ENCODE measurements at regions not wholly inside any gene's neighbourhood (a gene's known extent, or its start where the extent isn't known, plus 50 kb on each side); places are given as distances from the start of the nearest gene placed in this dataset.
A peak's percentile ranks its signal among the peaks of the same experiment; 100 is the strongest.

DNA sequence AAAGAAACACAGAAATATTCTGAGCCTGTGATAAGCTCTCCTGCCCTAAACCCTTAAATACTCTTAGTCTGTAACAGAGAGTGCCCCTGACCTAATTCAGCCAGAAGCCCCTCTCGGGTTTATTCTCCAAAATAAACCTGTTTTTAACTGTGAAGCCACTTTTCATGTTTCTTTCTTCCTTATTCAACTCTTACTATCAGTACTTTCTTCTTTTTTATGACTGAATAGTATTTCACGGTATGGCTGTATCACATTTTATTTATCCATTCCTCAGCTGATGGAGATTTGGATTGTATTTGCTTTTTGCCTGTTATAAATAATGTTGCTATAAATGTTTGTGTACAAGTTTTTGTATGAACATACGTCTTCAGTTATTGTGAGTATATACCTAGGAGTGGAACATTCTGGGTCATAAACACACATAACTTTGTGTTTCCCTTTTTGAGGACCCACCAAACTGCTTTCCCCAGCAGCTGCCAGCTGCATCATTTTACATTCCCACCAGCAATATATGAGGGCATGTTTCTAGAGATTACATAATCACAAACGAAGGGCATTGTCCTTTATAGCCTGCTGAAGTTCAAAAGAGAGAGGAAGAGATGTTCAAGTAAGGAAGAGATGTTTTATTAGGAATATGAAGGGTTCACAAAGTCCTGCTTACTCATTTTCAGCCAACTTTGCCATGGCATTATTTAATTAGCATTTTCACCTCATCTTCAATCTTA is 199.4 kb upstream of the NUDT4 start:
- Mint-ChIP-seq H3K27ac (no peak overlapping the region), H3K4me3 (no peak overlapping the region), H3K9me3 (no peaks in the 10 kb centered on the region), H3K36me3 (ENCODE audit: low read depth) (no peaks in the 10 kb centered on the region), H3K27me3 (ENCODE audit: insufficient read depth) (no peaks in the 10 kb centered on the region; the same call in 1 of the 2 replicates), H3K4me1 (ENCODE audit: low read depth) (peaks cover 48% of the 10 kb centered on the region)
- TF ChIP-seq, protein P1, sequence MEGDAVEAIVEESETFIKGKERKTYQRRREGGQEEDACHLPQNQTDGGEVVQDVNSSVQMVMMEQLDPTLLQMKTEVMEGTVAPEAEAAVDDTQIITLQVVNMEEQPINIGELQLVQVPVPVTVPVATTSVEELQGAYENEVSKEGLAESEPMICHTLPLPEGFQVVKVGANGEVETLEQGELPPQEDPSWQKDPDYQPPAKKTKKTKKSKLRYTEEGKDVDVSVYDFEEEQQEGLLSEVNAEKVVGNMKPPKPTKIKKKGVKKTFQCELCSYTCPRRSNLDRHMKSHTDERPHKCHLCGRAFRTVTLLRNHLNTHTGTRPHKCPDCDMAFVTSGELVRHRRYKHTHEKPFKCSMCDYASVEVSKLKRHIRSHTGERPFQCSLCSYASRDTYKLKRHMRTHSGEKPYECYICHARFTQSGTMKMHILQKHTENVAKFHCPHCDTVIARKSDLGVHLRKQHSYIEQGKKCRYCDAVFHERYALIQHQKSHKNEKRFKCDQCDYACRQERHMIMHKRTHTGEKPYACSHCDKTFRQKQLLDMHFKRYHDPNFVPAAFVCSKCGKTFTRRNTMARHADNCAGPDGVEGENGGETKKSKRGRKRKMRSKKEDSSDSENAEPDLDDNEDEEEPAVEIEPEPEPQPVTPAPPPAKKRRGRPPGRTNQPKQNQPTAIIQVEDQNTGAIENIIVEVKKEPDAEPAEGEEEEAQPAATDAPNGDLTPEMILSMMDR (IDR thresholded peaks at IDR 0.05) = no peak
- no peak for DNase-seq

DNA sequence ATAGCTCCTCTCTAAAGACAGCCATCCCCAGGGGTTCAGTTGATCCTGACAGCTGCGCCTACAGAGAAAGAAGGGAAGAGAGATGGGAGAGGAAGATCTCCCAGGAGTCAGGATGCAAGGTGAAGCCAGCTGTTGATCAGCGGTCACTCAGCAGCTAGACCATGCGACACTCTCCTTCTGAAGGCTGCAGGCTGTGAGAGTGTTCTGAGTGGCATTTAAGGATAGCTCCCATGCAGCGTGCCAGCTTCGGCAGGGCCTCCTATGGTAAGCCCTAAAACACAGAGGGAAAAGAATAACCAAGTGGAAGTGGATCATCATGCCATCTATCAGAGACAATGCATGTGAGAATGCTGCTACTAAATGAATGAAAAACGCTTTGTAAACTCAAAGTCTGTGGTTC is 197.9 kb upstream of the NUDT4 start:
- DNase-seq = no peak
- H3K27ac Mint-ChIP-seq = no peak overlapping the region
- H3K36me3 Mint-ChIP-seq (ENCODE audit: low read depth) = no peaks in the 10 kb centered on the region
- H3K9me3 Mint-ChIP-seq = no peaks in the 10 kb centered on the region
- H3K4me3 Mint-ChIP-seq = no peak overlapping the region
- H3K4me1 Mint-ChIP-seq (ENCODE audit: low read depth) = peaks cover 60% of the 10 kb centered on the region
- TF ChIP-seq, protein P1 (IDR thresholded peaks at IDR 0.05) = no peak
- no peaks in the 10 kb centered on the region; the same call in 1 of the 2 replicates for H3K27me3 Mint-ChIP-seq (ENCODE audit: insufficient read depth)

DNA sequence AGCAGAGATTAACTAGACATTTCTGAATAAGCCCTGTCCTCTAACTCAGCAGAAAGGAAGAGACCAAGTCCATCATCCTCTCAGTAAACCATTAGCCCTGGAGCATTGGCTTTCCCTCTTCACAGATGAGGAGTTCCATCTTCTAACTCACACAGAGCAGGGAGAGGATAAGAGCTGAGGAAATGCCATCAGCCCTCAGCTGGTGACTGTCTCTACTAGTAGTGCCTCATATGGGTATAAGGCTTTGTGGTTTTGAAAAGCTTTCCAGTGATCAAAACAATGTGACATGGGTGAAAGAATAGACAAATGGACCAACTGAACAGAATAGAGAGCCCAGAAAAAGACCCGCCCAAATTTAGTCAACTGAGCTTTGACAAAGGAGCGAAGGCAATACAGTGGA is 197.2 kb upstream of the NUDT4 start:
- no peak overlapping the region for H3K27ac Mint-ChIP-seq
- TF ChIP-seq, protein P1 (IDR thresholded peaks at IDR 0.05) = no peak
- H3K9me3 Mint-ChIP-seq = no peaks in the 10 kb centered on the region
- H3K27me3 Mint-ChIP-seq (ENCODE audit: insufficient read depth) = no peaks in the 10 kb centered on the region; the same call in 1 of the 2 replicates
- DNase-seq = no peak
- peaks cover 65% of the 10 kb centered on the region for H3K4me1 Mint-ChIP-seq (ENCODE audit: low read depth)
- H3K4me3 Mint-ChIP-seq = no peak overlapping the region
- H3K36me3 Mint-ChIP-seq (ENCODE audit: low read depth) = no peaks in the 10 kb centered on the region

DNA sequence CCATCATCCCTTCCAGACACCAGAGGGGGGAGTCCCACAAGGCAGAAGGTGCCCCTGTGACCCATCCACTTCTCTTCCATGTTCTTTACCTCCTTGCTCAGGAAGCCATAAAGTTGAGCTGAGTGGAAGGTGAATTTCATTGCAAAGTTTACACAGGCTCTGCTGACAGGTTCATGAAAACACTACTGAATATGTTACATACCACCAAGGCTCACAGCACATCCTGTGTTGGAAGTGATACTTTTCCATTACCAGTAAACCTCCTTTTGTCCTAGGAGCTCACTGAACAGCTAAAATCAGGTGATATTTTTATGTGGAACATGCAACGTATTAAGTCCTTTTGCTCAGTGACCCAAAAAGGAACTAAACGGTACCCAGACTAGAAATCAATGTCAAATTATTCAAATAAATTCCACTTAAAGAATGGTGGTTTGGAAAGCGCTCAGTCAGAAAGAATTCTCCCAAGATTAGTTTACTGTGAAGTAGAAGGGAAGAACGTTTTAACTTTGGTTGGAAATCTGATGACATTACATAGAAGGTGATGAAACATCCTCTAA is 196.2 kb upstream of the NUDT4 start:
- no peak for DNase-seq
- TF ChIP-seq, protein P1 (IDR thresholded peaks at IDR 0.05) = no peak
- H3K27ac Mint-ChIP-seq = no peak overlapping the region
- H3K4me3 Mint-ChIP-seq = no peak overlapping the region
- H3K9me3 Mint-ChIP-seq = no peaks in the 10 kb centered on the region
- H3K27me3 Mint-ChIP-seq (ENCODE audit: insufficient read depth) = no peaks in the 10 kb centered on the region; the same call in 1 of the 2 replicates
- H3K36me3 Mint-ChIP-seq (ENCODE audit: low read depth) = no peaks in the 10 kb centered on the region
- peaks cover 55% of the 10 kb centered on the region for H3K4me1 Mint-ChIP-seq (ENCODE audit: low read depth)

DNA sequence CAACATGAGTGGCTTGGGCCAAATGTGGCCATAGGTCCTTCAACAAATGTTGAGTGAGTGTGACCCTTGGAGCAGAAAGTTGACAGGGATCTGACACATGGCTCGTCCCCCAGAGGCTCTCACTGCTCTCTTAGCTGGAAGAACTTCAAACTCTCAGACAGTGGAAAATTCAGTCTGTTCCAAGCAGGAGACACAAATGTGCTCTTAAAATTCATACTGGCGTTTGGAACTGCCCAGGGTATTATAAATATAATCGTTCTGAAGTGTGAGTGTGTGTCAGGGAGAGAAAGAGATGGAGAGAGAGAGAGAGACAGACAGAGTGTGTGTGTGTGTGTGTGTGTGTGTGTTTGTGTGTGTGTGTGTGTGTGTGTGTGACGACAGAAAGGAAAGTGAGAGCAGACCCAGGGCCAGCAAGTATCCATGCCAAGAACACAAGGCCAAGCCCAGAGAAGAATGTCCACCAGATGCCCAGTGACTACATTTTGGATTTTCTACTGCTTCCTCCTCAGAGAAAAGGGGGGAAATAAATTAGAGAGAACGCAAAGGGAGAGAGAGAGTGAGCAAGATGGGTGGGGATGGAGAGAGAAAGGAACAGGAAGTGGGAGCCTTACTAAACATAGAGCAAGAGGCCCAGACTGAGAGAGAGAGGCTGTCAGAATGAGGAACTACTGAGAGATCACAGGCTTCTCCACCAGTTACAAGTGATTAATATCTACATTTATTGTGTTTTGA is 193.6 kb upstream of the NUDT4 start:
- TF ChIP-seq, protein P1 (IDR thresholded peaks at IDR 0.05) = no peak
- Mint-ChIP-seq H3K27me3 (ENCODE audit: insufficient read depth) (no peaks in the 10 kb centered on the region; the same call in 1 of the 2 replicates), H3K36me3 (ENCODE audit: low read depth) (no peaks in the 10 kb centered on the region), H3K9me3 (no peaks in the 10 kb centered on the region), H3K4me1 (ENCODE audit: low read depth) (peaks cover 35% of the 10 kb centered on the region), H3K4me3 (no peak overlapping the region), H3K27ac (peak overlapping the region; percentile 43)
- no peak for DNase-seq
